ENCODE measurements at regions not wholly inside any gene's neighbourhood (a gene's known extent, or its start where the extent isn't known, plus 50 kb on each side); places are given as distances from the start of the nearest gene placed in this dataset.

GRCh38 chr2:194223218-194223617 is 1433.8 kb upstream of the SLC39A10 start:
- CTCF ChIA-PET (ENCODE audit: partially characterized antibody): interaction anchor here (0.8 kb wide), 1 partner anchor 10 kb away, joined by 3 read pairs; no protein-coding TSS in a partner anchor
- Histone ChIP-seq H2BK15ac (ENCODE audit: low read length) (no peak overlapping the region), H3K9me3 (ENCODE audit: insufficient read depth in 2 of 2, low read depth in 1 of 2, low read length in 1 of 2) (no peaks in the 10 kb centered on the region), H3K9ac (replicated peaks in 1 of 4; ENCODE audit: extremely low read depth in 1 of 4, low read depth in 3 of 4, low read length in 3 of 4) (no peak overlapping the region), H4K5ac (ENCODE audit: insufficient read length, low read depth, low read length) (no peak overlapping the region), H4K91ac (replicated peaks; ENCODE audit: insufficient read length, low read length) (no peak overlapping the region), H4K8ac (ENCODE audit: extremely low read depth, insufficient read depth, low read length) (no peak overlapping the region), H3K23me2 (ENCODE audit: low read depth, low read length) (no peaks in the 10 kb centered on the region), H2AK5ac (ENCODE audit: low read depth, low read length) (no peak overlapping the region), H3K79me2 (ENCODE audit: control insufficient read depth in 1 of 2, insufficient read depth in 2 of 2, low read length in 2 of 2) (no peaks in the 10 kb centered on the region), H3K4ac (replicated peaks; ENCODE audit: insufficient read length, low read depth, low read length) (no peak overlapping the region), H4K20me1 (replicated peaks in 1 of 2; ENCODE audit: control insufficient read depth in 1 of 2, insufficient read depth in 2 of 2, low read length in 2 of 2) (no peaks in the 10 kb centered on the region), H3K4me3 (ENCODE audit: extremely low read depth in 1 of 4, insufficient read depth in 2 of 4, low read depth in 3 of 4, low read length in 4 of 4) (no peak overlapping the region), H2BK20ac (ENCODE audit: low read length) (no peak overlapping the region), H2BK5ac (ENCODE audit: low read depth, low read length) (no peak overlapping the region), H3K14ac (ENCODE audit: insufficient read length) (no peak overlapping the region), H2AFZ (ENCODE audit: low read length) (no peak overlapping the region), H3K56ac (replicated peaks; ENCODE audit: insufficient read length, low read depth, low read length) (no peak overlapping the region), H3K79me1 (ENCODE audit: low read depth, low read length) (no peaks in the 10 kb centered on the region), H2BK120ac (replicated peaks; ENCODE audit: low read depth, low read length) (no peak overlapping the region), H3K27ac (ENCODE audit: low read depth, low read length) (no peak overlapping the region), H3K4me2 (ENCODE audit: insufficient read depth in 1 of 2, low read depth in 2 of 2, low read length in 2 of 2) (no peak overlapping the region), H3K23ac (ENCODE audit: insufficient read length) (no peak overlapping the region), H3K36me3 (ENCODE audit: control insufficient read depth in 2 of 4, insufficient read depth in 4 of 4, low read length in 3 of 4) (no peaks in the 10 kb centered on the region), H3K4me1 (replicated peaks in 1 of 4; ENCODE audit: control insufficient read depth in 3 of 4, insufficient read depth in 4 of 4, low read length in 3 of 4) (no peaks in the 10 kb centered on the region; a peak in 1 of 7 replicates), H3K27me3 (replicated peaks in 1 of 4; ENCODE audit: control insufficient read depth in 3 of 4, extremely low read depth in 1 of 4, insufficient read depth in 3 of 4, low read length in 3 of 4) (no peaks in the 10 kb centered on the region), H3K18ac (ENCODE audit: extremely low read depth, low read length) (no peak overlapping the region), H2BK12ac (ENCODE audit: low read depth, low read length) (no peak overlapping the region)
- no peak for TF ChIP-seq SP1 (IDR thresholded peaks at IDR 0.05; ENCODE audit: low read depth, low read length)
- no peak for TF ChIP-seq EZH2 (IDR thresholded peaks at IDR 0.05; ENCODE audit: low read depth, low read length, severe bottlenecking)
- no peak for TF ChIP-seq BACH1 (IDR thresholded peaks at IDR 0.05; ENCODE audit: low read length)
- TF ChIP-seq SIRT6 (IDR thresholded peaks at IDR 0.05; ENCODE audit: low read length): no peak
- TF ChIP-seq NRF1 (IDR thresholded peaks at IDR 0.05; ENCODE audit: low read depth, low read length): no peak
- no peak for TF ChIP-seq CBX5 (IDR thresholded peaks at IDR 0.05; ENCODE audit: low read depth, low read length)
- no peak for TF ChIP-seq TAF1 (IDR thresholded peaks at IDR 0.05; ENCODE audit: low read depth, low read length)
- TF ChIP-seq RFX5 (IDR thresholded peaks at IDR 0.05; ENCODE audit: borderline replicate concordance, low read depth, low read length): no peak
- TF ChIP-seq TCF12 (IDR thresholded peaks at IDR 0.05; ENCODE audit: low read depth, low read length): no peak
- TF ChIP-seq JUND (IDR thresholded peaks at IDR 0.05; ENCODE audit: low read length): no peak
- TF ChIP-seq FOSL1 (IDR thresholded peaks at IDR 0.05; ENCODE audit: insufficient read depth, low read depth, low read length): no peak
- no peak for FAIRE-seq
- POLR2A ChIA-PET (ENCODE audit: partially characterized antibody): no interaction called here
- WGBS, 2 experiments (ENCODE audit: extremely low coverage in 1 of 2, insufficient coverage in 1 of 2, insufficient read length in 1 of 2, insufficient replicate concordance in 2 of 2, low coverage in 1 of 2, low lambda C conversion rate in 2 of 2, missing lambda C conversion rate in 1 of 2): 85% methylated on average over 1 of the region's 1 CpG; no CpG with 5 or more reads in 1 of the 2 experiments
- DNase-seq (ENCODE audit: low read depth in 1 of 2, low spot score in 2 of 2): no peak
